ENCODE measurements at regions not wholly inside any gene's neighbourhood (a gene's known extent, or its start where the extent isn't known, plus 50 kb on each side); places are given as distances from the start of the nearest gene placed in this dataset.

GRCh38 chr1:163608979-163609378 lies 287.2 kb downstream of the NUF2 start:
- TF ChIP-seq CTCF (IDR thresholded peaks at IDR 0.05; ENCODE audit: insufficient read depth, low read length) (no peak), POLR2AphosphoS5 (IDR thresholded peaks at IDR 0.05; ENCODE audit: low read depth) (no peak), GABPA (IDR thresholded peaks at IDR 0.05; ENCODE audit: low read depth) (no peak)

All from HL-60 (cell line).